ENCODE measurements at regions not wholly inside any gene's neighbourhood (a gene's known extent, or its start where the extent isn't known, plus 50 kb on each side); places are given as distances from the start of the nearest gene placed in this dataset.

- H3K18ac ChIP-seq (ENCODE audit: insufficient read length, low read depth, low read length) = no peak overlapping the region
- H3K56ac ChIP-seq (ENCODE audit: insufficient read length, low read depth, low read length) = no peak overlapping the region
- no peak overlapping the region for H4K8ac ChIP-seq (replicated peaks; ENCODE audit: insufficient read length, low read depth, low read length)
- no peak overlapping the region for H3K4ac ChIP-seq (ENCODE audit: low read depth, low read length)
- H3K27me3 ChIP-seq (ENCODE audit: insufficient read depth, low read length) = no peaks in the 10 kb centered on the region
- H3K4me1 ChIP-seq (ENCODE audit: insufficient read depth, low read length) = no peaks in the 10 kb centered on the region
- no peak overlapping the region for H2BK120ac ChIP-seq (ENCODE audit: low read depth, low read length, poor library complexity, severe bottlenecking)
- H3K4me3 Mint-ChIP-seq = no peak overlapping the region
- H2AFZ ChIP-seq (ENCODE audit: low read length) = no peak overlapping the region
- no peak overlapping the region for H3K27ac ChIP-seq (ENCODE audit: insufficient read length, low read depth, low read length)
- peaks cover 0 to 2% of the 10 kb centered on the region in 2 experiments; a peak in 1 of 4 replicates for H3K4me1 Mint-ChIP-seq
- H3K9me3 Mint-ChIP-seq = peaks cover 9 to 16% of the 10 kb centered on the region in 2 experiments
- no peak overlapping the region for H3K9ac ChIP-seq (ENCODE audit: extremely low read depth, insufficient read length, low read length)
- H3K79me1 ChIP-seq (ENCODE audit: insufficient read depth, low read depth, low read length, poor library complexity, severe bottlenecking) = no peaks in the 10 kb centered on the region
- no peak overlapping the region for H4K5ac ChIP-seq (ENCODE audit: insufficient read length, low read depth, low read length)
- TF ChIP-seq CTCF (conservative IDR thresholded peaks at IDR 0.05) = no peak
- H3K27ac Mint-ChIP-seq = no peak overlapping the region
- no peak overlapping the region for H3K14ac ChIP-seq (ENCODE audit: insufficient read depth, low read length)
- no peaks in the 10 kb centered on the region for H3K27me3 Mint-ChIP-seq (ENCODE audit: low read depth)
- H3K23me2 ChIP-seq (ENCODE audit: insufficient read length, low read depth, low read length, poor library complexity, severe bottlenecking) = no peaks in the 10 kb centered on the region
- no peak overlapping the region for H3K4me2 ChIP-seq (ENCODE audit: insufficient read depth, insufficient read length, low read length)
- H2BK20ac ChIP-seq (ENCODE audit: low read depth, low read length, poor library complexity, severe bottlenecking) = no peak overlapping the region
- H4K20me1 ChIP-seq (ENCODE audit: control insufficient read depth, insufficient read depth, insufficient read length) = no peaks in the 10 kb centered on the region
- no peaks in the 10 kb centered on the region for H3K9me3 ChIP-seq (ENCODE audit: control insufficient read depth, low read depth, low read length)
- peaks cover 0 to 14% (median 2%) of the 10 kb centered on the region in 3 experiments; a peak in 5 of 7 replicates for H3K36me3 Mint-ChIP-seq (ENCODE audit: insufficient read depth in 1 of 3, low read depth in 3 of 3)
- no CpG with 5 or more reads among the region's 2 CpGs for WGBS (ENCODE audit: extremely low coverage, insufficient read length, low lambda C conversion rate)
- DNase-seq = no peak
- H4K91ac ChIP-seq (ENCODE audit: insufficient read length, low read depth, low read length) = no peak overlapping the region
- H2BK5ac ChIP-seq (ENCODE audit: insufficient read length, low read length) = no peak overlapping the region
- no peak overlapping the region for H2BK15ac ChIP-seq (ENCODE audit: low read depth, low read length)
- no peak overlapping the region for H2BK12ac ChIP-seq (ENCODE audit: insufficient read length, low read depth, low read length)
- H3K23ac ChIP-seq (ENCODE audit: insufficient read length, low read depth, low read length) = no peak overlapping the region
- H3T11ph ChIP-seq (ENCODE audit: low read length) = no peak overlapping the region
- no peak overlapping the region for H2AK5ac ChIP-seq (ENCODE audit: insufficient read length, low read length)
- H3K79me2 ChIP-seq (ENCODE audit: insufficient read depth, low read length) = no peaks in the 10 kb centered on the region
Observed at GRCh38 chr5:62814991-62815390, 236.4 kb downstream of the LRRC70 start.

Measured in H9 (cell line).